Esophagus squamous epithelium (tissue), 5 donors: ENCODE measurements at regions not wholly inside any gene's neighbourhood (a gene's known extent, or its start where the extent isn't known, plus 50 kb on each side); places are given as distances from the start of the nearest gene placed in this dataset.

Experiments
- DNase-seq: peaks from one replicate; lab custom pipeline; 2025; lab: John Stamatoyannopoulos, UW
- H3K27ac ChIP-seq, 4 donors: fragments of 200-600 bp; sonication (generic); one replicate each; pipeline ENCODE4 v1.5.1; 2016 to 2019; ENCODE audit warnings: mild to moderate bottlenecking in 1 of 4
- H3K27me3 ChIP-seq, 4 donors: fragments of 200-600 bp; sonication (generic); 1 replicate in 3 of 4; 2 replicates in 1 of 4; pipeline versions ENCODE4 v1.5.1 to v1.6.0; 2017 to 2021; ENCODE audit warnings: antibody characterized with exemption in 1 of 4
- H3K36me3 ChIP-seq, 3 donors: fragments of 200-600 bp; sonication (generic); one replicate each; pipeline ENCODE4 v1.5.1; 2016 to 2019
- H3K4me1 ChIP-seq, 3 donors: fragments of 200-600 bp; sonication (generic); one replicate each; pipeline ENCODE4 v1.5.1; 2017 to 2019
- H3K4me3 ChIP-seq, 4 donors: fragments of 200-600 bp; sonication (generic); 1 replicate in 3 of 4; 2 replicates in 1 of 4; pipeline ENCODE4 v1.5.1; 2016 to 2019; ENCODE audit warnings: mild to moderate bottlenecking in 2 of 4, moderate library complexity in 1 of 4
- H3K9me3 ChIP-seq, 3 donors: fragments of 200-600 bp; sonication (generic); one replicate each; pipeline ENCODE4 v1.5.1; 2016 to 2019
- POLR2A ChIP-seq, 4 donors: fragments of 450-650 bp; IDR thresholded peaks; one replicate each; pipeline ENCODE4 v1.6.1; 2017; ENCODE audit warnings: antibody characterized with exemption in 4 of 4, mild to moderate bottlenecking in 4 of 4, moderate library complexity in 3 of 4
- WGBS, 2 donors: methylation state at CpG; one replicate each; pipeline ENCODE4 v1.1.5; 2018; 5-methylcytosine and 5-hydroxymethylcytosine counted together
- intact Hi-C: fragments of 100-400 bp; cut with DNase I; formaldehyde crosslinking; loops from one replicate; pipeline ENCODE4 v1.15.0; 2022
- TF ChIP-seq, protein P1 (sequence below), 6 experiments: fragments of 450-650 bp in 4 of 6; fragments of 200-600 bp in 2 of 6; sonication (generic) in 2 of 6; IDR thresholded peaks; one replicate each; pipeline ENCODE4 v1.5.1; 2016 to 2019; ENCODE audit warnings: antibody characterized with exemption in 6 of 6, mild to moderate bottlenecking in 4 of 6, moderate library complexity in 4 of 6
- donor health status: DM: yes; HTN: yes; CAD: no.

DNA sequence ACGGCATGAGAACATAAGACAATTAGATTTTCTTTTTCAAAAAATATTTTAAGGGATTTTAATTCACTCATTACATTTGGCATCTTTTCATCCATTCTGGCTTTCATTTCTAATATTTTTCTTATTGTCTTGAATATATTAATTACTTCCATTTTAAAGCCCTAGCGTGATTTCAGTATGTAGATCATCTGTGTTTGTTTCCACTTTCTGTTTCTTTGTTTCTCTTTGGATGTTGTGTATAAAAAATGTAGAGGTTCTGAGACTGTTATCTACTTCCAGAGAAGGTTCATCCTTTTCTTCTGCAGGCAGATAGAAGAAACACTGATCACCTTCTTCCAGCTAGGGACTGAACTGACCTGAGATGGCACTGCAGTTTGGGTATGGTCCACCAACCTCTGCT, 664.4 kb upstream of the SLC39A10 start:
- Histone ChIP-seq H3K4me3 (no peak overlapping the region), H3K27me3 (no peaks in the 10 kb centered on the region), H3K4me1 (no peaks in the 10 kb centered on the region), H3K36me3 (no peaks in the 10 kb centered on the region), H3K27ac (no peak overlapping the region), H3K9me3 (no peaks in the 10 kb centered on the region)
- intact Hi-C loops = no loop called here
- WGBS, 2 donors = 71 to 78% methylated on average over 2 of the region's 2 CpGs
- no peak for DNase-seq
- no peak for TF ChIP-seq POLR2A (IDR thresholded peaks at IDR 0.05)
- TF ChIP-seq, protein P1, sequence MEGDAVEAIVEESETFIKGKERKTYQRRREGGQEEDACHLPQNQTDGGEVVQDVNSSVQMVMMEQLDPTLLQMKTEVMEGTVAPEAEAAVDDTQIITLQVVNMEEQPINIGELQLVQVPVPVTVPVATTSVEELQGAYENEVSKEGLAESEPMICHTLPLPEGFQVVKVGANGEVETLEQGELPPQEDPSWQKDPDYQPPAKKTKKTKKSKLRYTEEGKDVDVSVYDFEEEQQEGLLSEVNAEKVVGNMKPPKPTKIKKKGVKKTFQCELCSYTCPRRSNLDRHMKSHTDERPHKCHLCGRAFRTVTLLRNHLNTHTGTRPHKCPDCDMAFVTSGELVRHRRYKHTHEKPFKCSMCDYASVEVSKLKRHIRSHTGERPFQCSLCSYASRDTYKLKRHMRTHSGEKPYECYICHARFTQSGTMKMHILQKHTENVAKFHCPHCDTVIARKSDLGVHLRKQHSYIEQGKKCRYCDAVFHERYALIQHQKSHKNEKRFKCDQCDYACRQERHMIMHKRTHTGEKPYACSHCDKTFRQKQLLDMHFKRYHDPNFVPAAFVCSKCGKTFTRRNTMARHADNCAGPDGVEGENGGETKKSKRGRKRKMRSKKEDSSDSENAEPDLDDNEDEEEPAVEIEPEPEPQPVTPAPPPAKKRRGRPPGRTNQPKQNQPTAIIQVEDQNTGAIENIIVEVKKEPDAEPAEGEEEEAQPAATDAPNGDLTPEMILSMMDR (IDR thresholded peaks at IDR 0.05) = no peak

DNA sequence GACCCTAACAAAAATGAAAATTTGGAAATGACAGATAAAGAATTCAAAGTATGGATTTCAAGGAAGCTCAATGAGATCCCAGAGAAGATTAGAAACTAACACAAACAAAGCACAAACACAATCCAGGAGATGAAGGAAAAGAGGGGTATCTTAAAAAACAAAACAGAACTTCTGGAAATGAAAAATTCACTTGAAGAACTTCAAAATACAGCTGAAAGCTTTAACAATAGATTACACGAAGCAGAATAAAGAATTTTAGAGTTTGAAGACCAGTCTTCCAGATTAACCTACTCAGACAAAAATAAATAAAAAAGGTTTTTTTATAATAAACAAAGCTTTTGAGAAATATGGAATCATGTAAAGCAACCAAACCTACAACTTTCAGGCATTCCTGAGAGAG, 671.8 kb upstream of the SLC39A10 start:
- 44 to 76% methylated on average over 1 of the region's 1 CpG for WGBS, 2 donors
- intact Hi-C loops = no loop called here
- H3K4me1 ChIP-seq = no peaks in the 10 kb centered on the region
- TF ChIP-seq, protein P1 (IDR thresholded peaks at IDR 0.05) = no peak
- no peak for TF ChIP-seq POLR2A (IDR thresholded peaks at IDR 0.05)
- DNase-seq = no peak
- no peak overlapping the region for H3K27ac ChIP-seq
- H3K27me3 ChIP-seq = no peaks in the 10 kb centered on the region
- H3K4me3 ChIP-seq = no peak overlapping the region
- peaks cover 0 to 26% (median 14%) of the 10 kb centered on the region in 3 donors for H3K9me3 ChIP-seq
- H3K36me3 ChIP-seq = no peaks in the 10 kb centered on the region

DNA sequence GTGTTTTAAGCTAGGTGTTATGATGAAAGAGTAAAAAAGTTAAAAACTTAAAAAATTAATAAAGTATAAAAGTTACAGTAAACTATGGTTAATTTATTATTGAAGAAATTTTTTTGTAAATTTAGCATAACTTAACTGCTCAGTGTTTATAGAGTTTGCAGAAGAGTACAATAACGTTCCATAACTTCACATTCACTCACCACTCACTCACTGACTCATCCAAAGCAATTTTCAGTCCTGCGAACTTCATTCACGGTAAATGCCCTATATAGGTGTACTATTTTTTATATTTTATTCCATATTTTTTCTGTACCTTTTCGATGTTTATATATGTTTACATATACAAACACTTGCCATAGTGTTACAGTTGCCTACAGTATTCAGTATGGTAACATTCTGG, 694.8 kb upstream of the SLC39A10 start:
- intact Hi-C loops = no loop called here
- no peaks in the 10 kb centered on the region for H3K27me3 ChIP-seq
- TF ChIP-seq POLR2A (IDR thresholded peaks at IDR 0.05) = no peak
- TF ChIP-seq, protein P1 (IDR thresholded peaks at IDR 0.05) = no peak
- H3K4me3 ChIP-seq = no peak overlapping the region
- WGBS, 2 donors = 69 to 73% methylated on average over 4 of the region's 4 CpGs
- H3K27ac ChIP-seq = no peak overlapping the region
- no peaks in the 10 kb centered on the region for H3K4me1 ChIP-seq
- no peaks in the 10 kb centered on the region for H3K36me3 ChIP-seq
- DNase-seq = no peak
- peaks cover 0 to 6% (median 3%) of the 10 kb centered on the region in 3 donors for H3K9me3 ChIP-seq

DNA sequence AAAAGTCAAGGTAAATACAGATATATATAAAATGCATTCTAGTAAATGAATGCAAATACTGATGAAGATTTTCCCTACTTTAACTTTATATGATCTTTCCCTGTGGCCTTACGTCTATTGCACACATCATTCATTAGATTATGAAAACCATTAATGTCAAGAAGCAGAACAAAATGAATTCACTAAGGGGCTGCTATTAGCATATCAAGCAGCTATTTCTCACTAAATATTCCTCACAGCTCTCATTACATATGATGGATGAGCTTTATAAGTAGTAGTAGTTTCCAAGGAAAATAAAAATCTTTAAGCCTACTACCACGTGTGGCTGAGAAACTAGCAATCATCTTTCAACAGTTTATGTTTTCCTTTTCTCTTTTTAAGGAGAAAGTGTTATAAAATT, 702.8 kb upstream of the SLC39A10 start:
- Histone ChIP-seq H3K9me3 (no peaks in the 10 kb centered on the region), H3K27me3 (no peaks in the 10 kb centered on the region), H3K27ac (no peak overlapping the region), H3K4me1 (no peaks in the 10 kb centered on the region), H3K4me3 (no peak overlapping the region), H3K36me3 (no peaks in the 10 kb centered on the region)
- intact Hi-C loops = no loop called here
- no peak for DNase-seq
- 72 to 77% methylated on average over 2 of the region's 2 CpGs for WGBS, 2 donors
- TF ChIP-seq, protein P1 (IDR thresholded peaks at IDR 0.05) = no peak
- no peak for TF ChIP-seq POLR2A (IDR thresholded peaks at IDR 0.05)

DNA sequence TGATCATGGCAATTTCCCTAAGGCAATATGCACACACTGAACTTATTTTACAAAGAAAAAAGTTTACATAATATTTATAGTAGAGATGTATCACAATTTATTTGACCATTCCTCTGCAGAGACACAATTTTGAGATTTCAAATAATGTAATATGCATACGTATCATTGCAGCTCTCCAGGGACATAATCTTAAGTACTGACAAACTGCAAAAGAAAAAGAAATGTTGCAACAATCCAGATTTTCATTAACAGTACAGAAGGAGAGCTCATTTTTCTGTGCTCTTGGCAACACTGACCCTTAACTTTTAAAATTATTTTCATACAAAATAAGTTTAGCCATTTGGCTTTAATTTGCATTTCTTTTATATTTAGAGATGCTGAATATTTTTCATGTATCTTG, 710.2 kb upstream of the SLC39A10 start:
- Histone ChIP-seq H3K4me1 (no peaks in the 10 kb centered on the region), H3K27me3 (no peaks in the 10 kb centered on the region), H3K4me3 (no peak overlapping the region), H3K9me3 (no peaks in the 10 kb centered on the region), H3K27ac (no peak overlapping the region), H3K36me3 (no peaks in the 10 kb centered on the region)
- no peak for DNase-seq
- intact Hi-C loops = no loop called here
- 50 to 74% methylated on average over 1 of the region's 1 CpG for WGBS, 2 donors
- TF ChIP-seq, protein P1 (IDR thresholded peaks at IDR 0.05) = no peak
- no peak for TF ChIP-seq POLR2A (IDR thresholded peaks at IDR 0.05)
